Astrocyte (in vitro differentiated cells and primary cell): ENCODE measurements at regions not wholly inside any gene's neighbourhood (a gene's known extent, or its start where the extent isn't known, plus 50 kb on each side); places are given as distances from the start of the nearest gene placed in this dataset.

ENCODE experiments used
- DNase-seq: peaks from one replicate; pipeline ENCODE4 v3.0.0-alpha.2; 2010; ENCODE audit warnings: low read depth
- FAIRE-seq: peaks from 2 replicates; lab custom pipeline; 2011; peaks lifted over from hg19 to GRCh38; lab: Jason Lieb, UNC
- H2AFZ ChIP-seq: 2 replicates; pipeline ENCODE4 v1.6.0; 2012; ENCODE audit warnings: low read depth, low read length, inconsistent platforms
- H3K27ac ChIP-seq: 2 replicates; pipeline ENCODE4 v1.5.1; 2011; ENCODE audit warnings: low read depth, low read length, inconsistent platforms
- H3K27me3 ChIP-seq: 2 replicates; pipeline ENCODE4 v1.6.0; 2011; ENCODE audit warnings: low read length, inconsistent platforms; ENCODE audit not compliant: insufficient read depth
- H3K36me3 ChIP-seq: 2 replicates; pipeline ENCODE4 v1.5.1; 2011; ENCODE audit warnings: low read length, inconsistent platforms; ENCODE audit not compliant: insufficient read depth
- H3K4me1 ChIP-seq: 2 replicates; pipeline ENCODE4 v1.5.1; 2011; ENCODE audit warnings: low read length, inconsistent platforms; ENCODE audit not compliant: insufficient read depth
- H3K4me2 ChIP-seq: 2 replicates; pipeline ENCODE4 v1.6.0; 2012; ENCODE audit warnings: low read length, inconsistent platforms
- H3K4me3 ChIP-seq: 2 replicates; pipeline ENCODE4 v1.5.1; 2011; ENCODE audit warnings: low read depth, mild to moderate bottlenecking, low read length, inconsistent platforms; ENCODE audit not compliant: insufficient read depth
- H3K79me2 ChIP-seq: 2 replicates; pipeline ENCODE4 v1.6.0; 2012; ENCODE audit warnings: mild to moderate bottlenecking, low read length, inconsistent platforms; ENCODE audit not compliant: insufficient read depth
- H3K9ac ChIP-seq: 2 replicates; pipeline ENCODE4 v1.6.0; 2012; ENCODE audit warnings: mild to moderate bottlenecking, low read length, inconsistent platforms
- H3K9me3 ChIP-seq: 2 replicates; pipeline ENCODE4 v1.5.1; 2012; ENCODE audit warnings: low read depth, mild to moderate bottlenecking, low read length, inconsistent platforms; ENCODE audit not compliant: insufficient read depth
- H4K20me1 ChIP-seq: 2 replicates; pipeline ENCODE4 v1.6.0; 2012; ENCODE audit warnings: low read length, inconsistent platforms; ENCODE audit not compliant: insufficient read depth
- H3K27ac Mint-ChIP-seq: one replicate; pipeline ENCODE4 v1.8.0; 2021; ENCODE audit warnings: mild to moderate bottlenecking, mixed read lengths; ENCODE audit not compliant: unreplicated experiment
- H3K27me3 Mint-ChIP-seq: one replicate; pipeline ENCODE4 v1.8.0; 2021; ENCODE audit warnings: low read depth, mixed read lengths; ENCODE audit not compliant: unreplicated experiment
- H3K36me3 Mint-ChIP-seq: one replicate; pipeline ENCODE4 v1.8.0; 2021; ENCODE audit warnings: low read depth, mixed read lengths; ENCODE audit not compliant: unreplicated experiment
- H3K4me1 Mint-ChIP-seq: one replicate; pipeline ENCODE4 v1.8.0; 2021; ENCODE audit warnings: low read depth, mixed read lengths; ENCODE audit not compliant: unreplicated experiment
- H3K4me3 Mint-ChIP-seq: one replicate; pipeline ENCODE4 v1.8.0; 2021; ENCODE audit warnings: mild to moderate bottlenecking, moderate library complexity, mixed read lengths; ENCODE audit not compliant: unreplicated experiment
- H3K9me3 Mint-ChIP-seq: one replicate; pipeline ENCODE4 v1.8.0; 2021; ENCODE audit warnings: mild to moderate bottlenecking, mixed read lengths; ENCODE audit not compliant: unreplicated experiment
- CTCF ChIP-seq: IDR thresholded peaks from 2 replicates; pipeline ENCODE4 v1.5.1; 2011; ENCODE audit warnings: low read depth, mild to moderate bottlenecking, inconsistent platforms, low read length, moderate library complexity; ENCODE audit not compliant: insufficient read depth
- EZH2 ChIP-seq: IDR thresholded peaks from 2 replicates; pipeline ENCODE4 v1.6.1; 2012; ENCODE audit warnings: mild to moderate bottlenecking, low read length, inconsistent platforms; ENCODE audit not compliant: insufficient read depth

GRCh38 chr2:142188562-142188961 lies 57.7 kb upstream of the LRP1B start:
- no peaks in the 10 kb centered on the region for H4K20me1 ChIP-seq
- H3K36me3 ChIP-seq = no peaks in the 10 kb centered on the region
- H3K4me3 ChIP-seq = no peak overlapping the region
- Mint-ChIP-seq H3K27ac (no peak overlapping the region), H3K36me3 (no peaks in the 10 kb centered on the region), H3K4me3 (no peak overlapping the region), H3K9me3 (no peaks in the 10 kb centered on the region), H3K27me3 (no peaks in the 10 kb centered on the region), H3K4me1 (peaks cover 31% of the 10 kb centered on the region)
- H3K27me3 ChIP-seq = no peaks in the 10 kb centered on the region
- H3K9ac ChIP-seq = no peak overlapping the region
- no peak for FAIRE-seq
- H3K4me1 ChIP-seq = peaks cover 17% of the 10 kb centered on the region
- H3K9me3 ChIP-seq = no peaks in the 10 kb centered on the region
- no peaks in the 10 kb centered on the region for H3K79me2 ChIP-seq
- no peak overlapping the region for H2AFZ ChIP-seq
- TF ChIP-seq EZH2 (no peak), CTCF (no peak)
- H3K4me2 ChIP-seq = no peak overlapping the region
- no peak for DNase-seq
- peak overlapping the region; percentile 23 for H3K27ac ChIP-seq

- no peak for FAIRE-seq
- Mint-ChIP-seq H3K27ac (no peak overlapping the region), H3K36me3 (no peaks in the 10 kb centered on the region), H3K4me3 (no peak overlapping the region), H3K27me3 (peaks cover 2% of the 10 kb centered on the region), H3K4me1 (peaks cover 7% of the 10 kb centered on the region), H3K9me3 (no peaks in the 10 kb centered on the region)
- Histone ChIP-seq H3K9ac (no peak overlapping the region), H3K4me2 (no peak overlapping the region), H3K9me3 (no peaks in the 10 kb centered on the region), H3K27me3 (no peaks in the 10 kb centered on the region), H3K27ac (no peak overlapping the region), H3K36me3 (no peaks in the 10 kb centered on the region), H3K4me1 (peaks cover 6% of the 10 kb centered on the region), H3K4me3 (no peak overlapping the region), H4K20me1 (no peaks in the 10 kb centered on the region), H3K79me2 (no peaks in the 10 kb centered on the region), H2AFZ (no peak overlapping the region)
- peak; percentile 15 for DNase-seq
- TF ChIP-seq CTCF (peak; percentile 28), EZH2 (no peak)
Observed at GRCh38 chr2:142180820-142181533, 50.2 kb upstream of the LRP1B start.
